K562 (cell line): ENCODE measurements at regions not wholly inside any gene's neighbourhood (a gene's known extent, or its start where the extent isn't known, plus 50 kb on each side); places are given as distances from the start of the nearest gene placed in this dataset.

Experiments used
- ILK ChIP-seq: fragments of 450-650 bp; IDR thresholded peaks from 2 replicates; pipeline ENCODE4 v1.6.1; 2016; ENCODE audit warnings: missing genetic modification characterization, low read depth, mild to moderate bottlenecking, missing compliant biosample characterization, moderate library complexity, borderline replicate concordance
- POLR2A ChIP-seq: fragments of 450-650 bp; conservative IDR thresholded peaks from 2 replicates; pipeline ENCODE4 v1.6.1; 2016
- SMARCA4 ChIP-seq: fragments of 450-650 bp; IDR thresholded peaks from 2 replicates; pipeline ENCODE4 v1.6.1; 2016

- TF ChIP-seq ILK (tag) (no peak), POLR2A (no peak), SMARCA4 (no peak)
Observed at GRCh38 chr5:118407958-118408357, 580.4 kb downstream of the DTWD2 start.
